IMR-90 (cell line): ENCODE measurements at regions not wholly inside any gene's neighbourhood (a gene's known extent, or its start where the extent isn't known, plus 50 kb on each side); places are given as distances from the start of the nearest gene placed in this dataset.

Experiments
- ATAC-seq: fragments of 200-7000 bp; cut with Tn5 transposase; 2 replicates; pipeline ENCODE4 v1.9.1; 2020; ENCODE audit warnings: low read depth, mild to moderate bottlenecking, moderate library complexity
- BruUV-seq: library from RNA; stranded (reverse); fragments of 400-500 nt; replicated peaks from 2 replicates; lab custom pipeline; 2021; lab: Mats Ljungman, UMichigan
- CTCF ChIA-PET: fragments of 300-600 bp; formaldehyde crosslinking; extraction: SDS; loops from one replicate; lab custom pipeline; 2021; ENCODE audit warnings: antibody characterized with exemption; lab: Yijun Ruan, JAX
- POLR2A ChIA-PET: fragments of 300-600 bp; sonication (Branson Sonifier 250); formaldehyde crosslinking; loops from one replicate; lab custom pipeline; 2022; ENCODE audit warnings: antibody characterized with exemption; ENCODE audit not compliant: unreplicated experiment; lab: Charles Lee
- DNase-seq: peaks from one replicate; pipeline ENCODE4 v3.0.0; 2013
- H2AFZ ChIP-seq: replicated peaks from 2 replicates; pipeline ENCODE3; 2013; ENCODE audit warnings: low read length, mild to moderate bottlenecking; ENCODE audit not compliant: poor library complexity
- H2AK5ac ChIP-seq: 2 replicates; pipeline ENCODE4 v1.6.1; 2013; ENCODE audit warnings: low read depth, low read length, inconsistent platforms
- H2AK9ac ChIP-seq: replicated peaks from 2 replicates; pipeline ENCODE3; 2013; ENCODE audit warnings: mild to moderate bottlenecking, low read depth, low read length, moderate library complexity; ENCODE audit not compliant: poor library complexity
- H2BK120ac ChIP-seq: 2 replicates; pipeline ENCODE4 v1.6.1; 2013; ENCODE audit warnings: low read depth, low read length, inconsistent platforms
- H2BK15ac ChIP-seq: 3 replicates; pipeline ENCODE4 v1.6.1; 2013; ENCODE audit warnings: low read depth, low read length, inconsistent platforms
- H2BK20ac ChIP-seq: 2 replicates; pipeline ENCODE4 v1.6.1; 2013; ENCODE audit warnings: low read depth, mild to moderate bottlenecking, inconsistent platforms, low read length, moderate library complexity
- H2BK5ac ChIP-seq: 2 replicates; pipeline ENCODE4 v1.6.1; 2013; ENCODE audit warnings: mild to moderate bottlenecking, low read depth, low read length, inconsistent platforms; ENCODE audit not compliant: poor library complexity, severe bottlenecking
- H3K14ac ChIP-seq: replicated peaks from 2 replicates; pipeline ENCODE4 v1.6.1; 2013; ENCODE audit warnings: low read depth, low read length, inconsistent platforms
- H3K18ac ChIP-seq: 2 replicates; pipeline ENCODE4 v1.6.1; 2013; ENCODE audit warnings: low read depth, low read length, control low read depth
- H3K23ac ChIP-seq: 2 replicates; pipeline ENCODE4 v1.6.1; 2013; ENCODE audit warnings: low read depth, low read length, inconsistent platforms
- H3K27ac ChIP-seq: 2 replicates; pipeline ENCODE4 v1.5.1; 2013; ENCODE audit warnings: mild to moderate bottlenecking, control low read depth, low read length; ENCODE audit not compliant: insufficient read depth
- H3K27me3 ChIP-seq: 2 replicates; pipeline ENCODE4 v1.6.1; 2013; ENCODE audit warnings: low read length; ENCODE audit not compliant: control insufficient read depth, insufficient read depth
- H3K36me3 ChIP-seq: 2 replicates; pipeline ENCODE4 v1.6.1; 2013; ENCODE audit warnings: low read length, mixed read lengths; ENCODE audit not compliant: control insufficient read depth, insufficient read depth
- H3K4ac ChIP-seq: 2 replicates; pipeline ENCODE4 v1.6.1; 2013; ENCODE audit warnings: low read depth, low read length, inconsistent platforms
- H3K4me1 ChIP-seq: 2 replicates; pipeline ENCODE4 v1.6.1; 2013; ENCODE audit warnings: low read length, mixed read lengths; ENCODE audit not compliant: control insufficient read depth, insufficient read depth
- H3K4me2 ChIP-seq: 2 replicates; pipeline ENCODE4 v1.6.1; 2013; ENCODE audit warnings: low read depth, mild to moderate bottlenecking, control low read depth, low read length, moderate library complexity
- H3K4me3 ChIP-seq: 2 replicates; pipeline ENCODE4 v1.5.1; 2013; ENCODE audit warnings: low read depth, mild to moderate bottlenecking, control low read depth, low read length, moderate library complexity; ENCODE audit not compliant: insufficient read depth
- H3K56ac ChIP-seq: 2 replicates; pipeline ENCODE4 v1.6.1; 2013; ENCODE audit warnings: low read length, inconsistent platforms; ENCODE audit not compliant: insufficient read depth; ENCODE audit errors: extremely low read depth
- H3K79me1 ChIP-seq, 2 experiments: 2 replicates each; pipeline ENCODE4 v1.6.1; 2013; ENCODE audit warnings: low read length in 2 of 2, inconsistent platforms in 1 of 2, low read depth in 1 of 2
- H3K9ac ChIP-seq: 2 replicates; pipeline ENCODE4 v1.6.1; 2013; ENCODE audit warnings: low read depth, low read length, control low read depth
- H3K9me1 ChIP-seq: 2 replicates; pipeline ENCODE4 v1.6.1; 2013; ENCODE audit warnings: low read length, inconsistent platforms; ENCODE audit not compliant: insufficient read depth
- H3K9me3 ChIP-seq: 2 replicates; pipeline ENCODE4 v1.6.1; 2013; ENCODE audit warnings: low read length; ENCODE audit not compliant: control insufficient read depth, insufficient read depth
- H4K20me1 ChIP-seq: 2 replicates; pipeline ENCODE4 v1.6.1; 2013; ENCODE audit warnings: low read length, inconsistent platforms; ENCODE audit not compliant: insufficient read depth
- H4K5ac ChIP-seq: 2 replicates; pipeline ENCODE4 v1.6.1; 2013; ENCODE audit warnings: mild to moderate bottlenecking, low read depth, low read length, control low read depth
- H4K8ac ChIP-seq, 2 experiments: 2 replicates each; pipeline ENCODE4 v1.6.1; 2013; ENCODE audit warnings: low read depth in 2 of 2, low read length in 2 of 2, control low read depth in 1 of 2, inconsistent platforms in 1 of 2
- H4K91ac ChIP-seq: 2 replicates; pipeline ENCODE4 v1.6.1; 2013; ENCODE audit warnings: low read depth, low read length, inconsistent platforms; ENCODE audit not compliant: insufficient read depth
- BHLHE40 ChIP-seq: fragments of 150-350 bp; IDR thresholded peaks from 2 replicates; pipeline ENCODE4 v1.6.1; 2016; ENCODE audit warnings: mild to moderate bottlenecking, low read depth, low read length
- CHD1 ChIP-seq: IDR thresholded peaks from 2 replicates; pipeline ENCODE4 v1.6.1; 2012; ENCODE audit warnings: low read depth, low read length, improper control_type of control experiment
- MAFK ChIP-seq: IDR thresholded peaks from 2 replicates; pipeline ENCODE4 v1.6.1; 2012; ENCODE audit warnings: low read depth, low read length, improper control_type of control experiment
- NFE2L2 ChIP-seq: fragments of 150-350 bp; IDR thresholded peaks from 2 replicates; pipeline ENCODE4 v1.6.1; 2016; ENCODE audit warnings: low read depth, mild to moderate bottlenecking, low read length
- RAD21 ChIP-seq: IDR thresholded peaks from 2 replicates; pipeline ENCODE4 v1.6.1; 2012; ENCODE audit warnings: low read length, improper control_type of control experiment
- RFX5 ChIP-seq: IDR thresholded peaks from 2 replicates; pipeline ENCODE4 v1.8.0; 2012; ENCODE audit warnings: low read depth, mild to moderate bottlenecking, low read length, moderate library complexity
- SMC3 ChIP-seq: fragments of 150-350 bp; IDR thresholded peaks from 2 replicates; pipeline ENCODE4 v1.6.1; 2016; ENCODE audit warnings: low read depth, mild to moderate bottlenecking, antibody characterized with exemption, low read length, moderate library complexity
- WGBS, 2 experiments: methylation state at CpG; one replicate each; pipeline versions ENCODE4 v1.1.5 to v1.1.7; 2013; ENCODE audit warnings: missing lambda C conversion rate in 2 of 2; ENCODE audit not compliant: insufficient read length in 1 of 2; ENCODE audit errors: extremely low coverage in 2 of 2; 5-methylcytosine and 5-hydroxymethylcytosine counted together
- dilution Hi-C: fragments of 300-500 bp; cut with HindIII; formaldehyde crosslinking; loops from one replicate; pipeline ENCODE4 v1.14.3; 2018; ENCODE audit warnings: low sequenced_read_pairs; ENCODE audit not compliant: unreplicated experiment
- in situ Hi-C: fragments of 300-500 bp; cut with MboI; formaldehyde crosslinking; loops from 3 replicates; pipeline ENCODE4 v1.14.3; 2019; ENCODE audit warnings: low sequenced_read_pairs, inconsistent platforms, mixed read lengths
- intact Hi-C: fragments of 100-400 bp; cut with micrococcal nuclease; formaldehyde crosslinking; loops from 2 replicates; pipeline ENCODE4 v1.10.0; 2022
- TF ChIP-seq, protein P1 (sequence below): fragments of 150-350 bp; IDR thresholded peaks from 2 replicates; pipeline ENCODE4 v1.6.1; 2016; ENCODE audit warnings: low read depth, mild to moderate bottlenecking, low read length, moderate library complexity, borderline replicate concordance
- TF ChIP-seq, protein P2 (sequence below): conservative IDR thresholded peaks from 2 replicates; pipeline ENCODE4 v1.5.1; 2012; ENCODE audit warnings: mild to moderate bottlenecking, low read depth, low read length, improper control_type of control experiment

DNA sequence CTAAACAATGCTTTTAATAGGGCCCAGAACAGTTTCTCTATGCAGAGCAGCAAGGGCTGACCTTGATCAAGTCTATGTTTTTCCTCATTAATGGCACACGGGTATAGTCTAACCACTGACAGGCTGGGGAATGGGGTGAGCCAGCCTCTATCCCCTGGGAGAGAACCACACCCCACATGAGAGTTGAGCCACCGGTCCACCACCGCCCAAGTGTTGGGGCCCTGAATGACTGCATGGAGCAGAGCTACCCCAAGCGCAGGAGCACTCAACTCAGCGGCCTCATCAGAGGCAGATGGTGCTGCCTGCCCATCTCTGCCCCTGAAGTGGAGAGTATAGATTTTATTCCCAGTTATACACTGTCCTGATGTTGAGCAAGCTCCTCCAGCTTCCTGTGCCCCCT is 247.9 kb upstream of the IRX1 start:
- H3K9me1 ChIP-seq, result no peaks in the 10 kb centered on the region
- no peak overlapping the region for H4K91ac ChIP-seq
- intact Hi-C loops, result no loop called here
- in situ Hi-C loops, result no loop called here
- H3K4me1 ChIP-seq, result no peaks in the 10 kb centered on the region
- H3K36me3 ChIP-seq, result no peaks in the 10 kb centered on the region
- no peaks in the 10 kb centered on the region for H4K20me1 ChIP-seq
- H3K18ac ChIP-seq, result no peak overlapping the region
- ATAC-seq (no peak), DNase-seq (no peak)
- no peaks in the 10 kb centered on the region for H3K79me1 ChIP-seq
- no peak overlapping the region for H2AFZ ChIP-seq
- ChIA-PET POLR2A (no interaction called here), CTCF (no interaction called here)
- WGBS, 2 experiments, result no CpG with 5 or more reads among the region's 5 CpGs
- H3K27ac ChIP-seq, result no peak overlapping the region
- no peak overlapping the region for H2AK5ac ChIP-seq
- no peak overlapping the region for H4K8ac ChIP-seq
- no peak overlapping the region for H2BK120ac ChIP-seq
- no peak overlapping the region for H2BK5ac ChIP-seq
- H2AK9ac ChIP-seq, result no peak overlapping the region
- no peak overlapping the region for H3K4ac ChIP-seq
- no peaks in the 10 kb centered on the region for H3K27me3 ChIP-seq
- H2BK20ac ChIP-seq, result no peak overlapping the region
- no peak overlapping the region for H3K23ac ChIP-seq
- H3K4me2 ChIP-seq, result no peak overlapping the region
- H2BK15ac ChIP-seq, result no peak overlapping the region
- no peak overlapping the region for H3K9ac ChIP-seq
- H3K14ac ChIP-seq, result no peak overlapping the region
- peaks cover 41% of the 10 kb centered on the region for H3K9me3 ChIP-seq
- H3K4me3 ChIP-seq, result no peak overlapping the region
- dilution Hi-C loops, result no loop called here
- no TSS peak for BruUV-seq
- H4K5ac ChIP-seq, result no peak overlapping the region
- no peak overlapping the region for H3K56ac ChIP-seq
- TF ChIP-seq, protein P1, sequence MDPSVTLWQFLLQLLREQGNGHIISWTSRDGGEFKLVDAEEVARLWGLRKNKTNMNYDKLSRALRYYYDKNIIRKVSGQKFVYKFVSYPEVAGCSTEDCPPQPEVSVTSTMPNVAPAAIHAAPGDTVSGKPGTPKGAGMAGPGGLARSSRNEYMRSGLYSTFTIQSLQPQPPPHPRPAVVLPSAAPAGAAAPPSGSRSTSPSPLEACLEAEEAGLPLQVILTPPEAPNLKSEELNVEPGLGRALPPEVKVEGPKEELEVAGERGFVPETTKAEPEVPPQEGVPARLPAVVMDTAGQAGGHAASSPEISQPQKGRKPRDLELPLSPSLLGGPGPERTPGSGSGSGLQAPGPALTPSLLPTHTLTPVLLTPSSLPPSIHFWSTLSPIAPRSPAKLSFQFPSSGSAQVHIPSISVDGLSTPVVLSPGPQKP, result no peak
- TF ChIP-seq NFE2L2 (no peak), BHLHE40 (no peak), CHD1 (no peak), RFX5 (no peak), MAFK (no peak), RAD21 (no peak), SMC3 (no peak)
- TF ChIP-seq, protein P2, sequence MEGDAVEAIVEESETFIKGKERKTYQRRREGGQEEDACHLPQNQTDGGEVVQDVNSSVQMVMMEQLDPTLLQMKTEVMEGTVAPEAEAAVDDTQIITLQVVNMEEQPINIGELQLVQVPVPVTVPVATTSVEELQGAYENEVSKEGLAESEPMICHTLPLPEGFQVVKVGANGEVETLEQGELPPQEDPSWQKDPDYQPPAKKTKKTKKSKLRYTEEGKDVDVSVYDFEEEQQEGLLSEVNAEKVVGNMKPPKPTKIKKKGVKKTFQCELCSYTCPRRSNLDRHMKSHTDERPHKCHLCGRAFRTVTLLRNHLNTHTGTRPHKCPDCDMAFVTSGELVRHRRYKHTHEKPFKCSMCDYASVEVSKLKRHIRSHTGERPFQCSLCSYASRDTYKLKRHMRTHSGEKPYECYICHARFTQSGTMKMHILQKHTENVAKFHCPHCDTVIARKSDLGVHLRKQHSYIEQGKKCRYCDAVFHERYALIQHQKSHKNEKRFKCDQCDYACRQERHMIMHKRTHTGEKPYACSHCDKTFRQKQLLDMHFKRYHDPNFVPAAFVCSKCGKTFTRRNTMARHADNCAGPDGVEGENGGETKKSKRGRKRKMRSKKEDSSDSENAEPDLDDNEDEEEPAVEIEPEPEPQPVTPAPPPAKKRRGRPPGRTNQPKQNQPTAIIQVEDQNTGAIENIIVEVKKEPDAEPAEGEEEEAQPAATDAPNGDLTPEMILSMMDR, result no peak
